Activated gamma-delta T cell treated with Interleukin-2 at 50 U/mL for 16 hours (primary cell): ENCODE measurements at regions not wholly inside any gene's neighbourhood (a gene's known extent, or its start where the extent isn't known, plus 50 kb on each side); places are given as distances from the start of the nearest gene placed in this dataset.
"Not testable (repeated sequence)": the region's sequence is repeated elsewhere in the genome, so short reads cannot be mapped to it uniquely, and the experiment has no call there.

Source experiments
- DNase-seq: peaks from one replicate; pipeline ENCODE4 v3.0.0-alpha.2; 2020

DNA sequence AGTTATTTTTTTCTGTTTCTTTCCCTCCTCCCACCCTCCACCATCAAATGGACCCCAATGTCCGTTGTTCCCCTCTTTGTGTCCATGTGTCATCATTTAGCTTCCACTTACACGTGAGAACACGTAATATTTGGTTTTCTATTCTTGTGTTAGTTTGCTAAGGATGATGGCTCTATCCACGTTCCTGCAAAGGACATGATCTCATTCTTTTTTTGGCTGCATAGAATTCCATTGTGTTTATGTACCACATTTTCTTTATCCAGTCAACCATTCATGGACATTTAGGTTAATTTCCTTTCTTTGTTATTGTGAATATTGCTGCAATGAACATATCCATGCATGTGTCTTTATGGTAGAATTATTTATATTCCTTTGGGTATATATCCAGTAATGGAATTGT, 91.3 kb upstream of the TNP1 start:
- DNase-seq: no peak

DNA sequence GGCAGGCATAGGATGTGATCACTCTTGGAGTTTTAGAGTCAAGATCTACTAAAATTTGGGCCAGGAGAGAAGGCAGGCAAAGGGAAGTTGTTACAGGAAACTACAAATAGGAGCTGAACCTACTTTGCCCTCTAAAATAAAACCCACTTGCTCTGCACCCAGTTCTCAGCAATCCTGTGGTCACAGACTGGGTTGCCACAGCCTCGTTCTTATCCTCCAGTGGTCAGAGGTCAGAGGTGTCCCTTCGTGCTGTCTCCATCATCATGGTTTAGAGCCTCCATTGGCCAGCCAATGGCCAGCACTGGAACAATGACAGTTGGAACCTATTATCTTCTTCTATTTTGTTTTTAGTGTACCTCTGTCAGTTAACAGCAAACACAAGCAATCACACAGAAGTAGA, 90.7 kb upstream of the TNP1 start:
- no peak for DNase-seq

DNA sequence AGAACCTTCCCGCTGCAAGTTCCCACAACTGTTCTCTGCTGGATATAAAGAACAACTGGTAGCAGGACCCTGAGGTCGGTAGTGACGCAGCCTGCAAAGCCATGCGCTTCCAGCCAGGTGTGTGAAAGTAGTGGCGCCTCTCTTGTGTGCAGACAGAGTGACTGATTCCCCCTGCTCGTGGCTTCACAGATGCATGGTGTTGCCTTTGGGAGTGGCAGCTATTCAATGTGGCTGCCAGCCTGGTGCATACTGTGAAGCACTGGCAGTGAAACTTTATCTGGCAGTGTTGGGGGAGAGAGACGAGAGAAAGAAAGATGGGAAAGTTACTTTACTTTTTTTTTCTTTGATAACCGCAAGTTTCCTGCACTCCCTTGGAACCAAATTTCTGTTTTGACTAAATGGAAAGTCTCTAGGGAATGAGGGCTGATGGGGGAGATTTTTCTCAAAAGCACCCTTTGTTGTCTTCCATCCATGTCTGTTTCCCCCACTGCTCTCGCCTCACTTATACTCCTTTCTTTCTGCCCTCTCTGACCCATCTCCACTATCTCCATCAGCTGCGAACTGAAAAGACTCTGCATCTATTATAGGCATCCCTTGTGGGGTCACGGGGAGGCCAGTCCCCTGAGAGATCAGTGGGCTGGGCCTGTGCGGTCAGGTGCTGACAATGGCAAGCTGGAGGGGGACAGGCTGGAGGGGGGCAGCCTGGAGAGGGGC, 90.0 kb upstream of the TNP1 start:
- no peak for DNase-seq

DNA sequence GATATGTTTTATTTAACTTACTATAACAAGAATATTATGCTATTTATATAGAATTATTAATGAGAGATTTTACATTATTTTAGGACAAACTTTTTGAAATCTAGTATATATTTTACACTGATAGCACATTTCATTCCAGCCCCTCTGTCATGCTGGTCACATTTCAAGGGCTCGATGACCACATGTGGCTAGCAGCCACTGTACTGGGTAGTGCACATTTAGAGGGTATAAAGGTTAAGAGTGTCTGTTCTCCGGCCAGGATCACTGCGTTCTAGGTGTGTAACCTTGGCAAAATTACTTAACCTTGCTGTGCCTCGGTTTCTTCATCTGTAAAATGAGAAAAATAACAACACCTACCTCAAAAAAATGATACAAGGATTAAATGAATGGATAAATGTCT, 87.2 kb upstream of the TNP1 start:
- DNase-seq: no peak

DNA sequence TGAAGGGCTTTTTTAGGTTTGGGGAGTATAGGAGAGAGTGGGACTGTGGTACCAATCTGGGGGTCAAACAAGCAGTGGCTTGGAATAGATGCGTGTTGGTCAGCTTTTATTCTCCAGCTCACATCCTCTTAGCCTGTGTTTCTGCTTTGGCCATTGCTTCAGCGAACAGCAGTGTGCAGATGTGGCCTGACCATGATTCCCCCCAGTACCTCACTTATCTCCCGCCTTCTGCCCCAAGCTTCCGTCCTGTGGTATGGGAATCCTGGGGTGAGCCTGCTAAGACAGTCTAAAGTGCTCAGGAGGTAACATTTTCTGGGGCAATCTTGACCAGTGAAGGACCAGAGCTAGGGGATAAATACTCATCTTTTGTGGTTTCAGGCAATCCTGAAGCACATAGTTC, 84.9 kb upstream of the TNP1 start:
- no peak for DNase-seq

DNA sequence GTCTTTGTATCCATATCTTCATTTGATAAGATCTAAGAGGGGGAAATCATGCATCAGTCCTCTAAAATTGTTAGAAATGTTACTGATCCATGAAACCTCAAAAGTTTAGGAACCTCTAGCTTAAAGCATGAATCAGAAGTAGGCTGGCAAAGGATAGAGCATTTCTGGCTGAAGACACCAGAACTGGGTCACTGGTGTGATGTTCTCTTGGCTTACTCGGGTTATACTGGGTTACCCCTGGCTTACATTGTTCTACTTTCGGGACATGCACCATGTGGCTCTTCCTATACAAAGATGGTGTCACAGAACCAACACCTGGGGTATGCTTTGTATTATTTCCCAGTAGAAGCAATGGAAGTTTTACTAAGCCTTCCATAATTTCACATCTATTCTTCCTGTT, 83.2 kb upstream of the TNP1 start:
- no peak for DNase-seq

DNA sequence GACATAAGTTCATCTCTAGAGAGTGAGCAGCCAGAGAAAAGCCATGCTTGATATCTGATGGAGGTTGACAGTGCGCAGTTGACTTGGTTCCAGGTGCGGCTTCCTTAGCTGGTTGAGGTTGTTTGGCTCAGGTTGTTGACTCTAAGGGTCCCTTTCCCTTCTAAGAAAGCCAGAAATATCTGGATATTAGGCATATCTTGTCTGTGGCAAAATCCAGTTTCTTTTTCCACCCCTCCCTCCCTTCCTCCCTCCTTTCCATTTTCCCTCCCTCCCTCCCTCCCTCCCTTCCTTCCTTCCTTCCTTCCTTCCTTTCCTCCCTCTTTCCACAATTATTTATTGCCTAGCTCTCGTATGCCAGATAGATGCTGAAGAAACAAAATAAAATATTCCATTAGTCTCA, 82.6 kb upstream of the TNP1 start:
- DNase-seq: no peak

DNA sequence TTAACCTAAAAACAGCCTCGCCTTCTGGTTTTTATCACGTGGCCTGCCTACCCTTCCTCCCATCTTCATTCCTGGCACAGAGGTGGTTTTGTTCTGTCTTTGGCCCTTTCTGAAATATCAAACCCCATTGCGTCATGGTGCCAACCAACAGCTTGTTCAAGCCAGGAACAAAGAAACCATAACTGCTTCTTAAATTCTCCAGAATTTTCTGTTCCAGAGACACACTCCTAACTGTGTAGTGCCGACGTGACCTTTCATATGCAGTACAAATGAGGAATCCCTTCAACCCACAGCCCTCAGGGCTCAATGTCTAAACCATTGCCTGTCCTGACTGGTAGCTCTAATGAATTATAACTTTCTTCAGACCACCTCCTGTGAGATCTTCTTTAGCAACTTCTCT, 82.2 kb upstream of the TNP1 start:
- DNase-seq: no peak

DNA sequence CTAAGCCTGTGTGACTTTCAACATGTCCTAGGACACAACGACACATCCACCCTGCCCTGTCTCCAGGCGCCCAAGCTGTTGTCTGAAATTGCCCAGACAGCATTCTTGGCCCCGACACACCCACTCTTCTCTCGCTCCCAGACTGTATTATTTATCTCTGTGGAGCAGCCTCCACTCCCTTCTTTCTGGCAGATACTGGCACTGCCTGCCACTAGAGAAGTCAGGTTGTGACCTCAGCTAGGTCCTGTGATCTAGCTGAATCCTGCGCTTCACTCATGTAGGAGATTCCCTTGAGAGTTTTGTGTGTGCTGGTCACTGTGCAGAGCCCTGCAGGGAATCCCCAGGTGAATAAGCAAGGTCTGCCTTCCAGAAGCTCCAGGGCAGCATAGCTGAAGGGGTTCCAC, 77.1 kb upstream of the TNP1 start:
- no peak for DNase-seq

DNA sequence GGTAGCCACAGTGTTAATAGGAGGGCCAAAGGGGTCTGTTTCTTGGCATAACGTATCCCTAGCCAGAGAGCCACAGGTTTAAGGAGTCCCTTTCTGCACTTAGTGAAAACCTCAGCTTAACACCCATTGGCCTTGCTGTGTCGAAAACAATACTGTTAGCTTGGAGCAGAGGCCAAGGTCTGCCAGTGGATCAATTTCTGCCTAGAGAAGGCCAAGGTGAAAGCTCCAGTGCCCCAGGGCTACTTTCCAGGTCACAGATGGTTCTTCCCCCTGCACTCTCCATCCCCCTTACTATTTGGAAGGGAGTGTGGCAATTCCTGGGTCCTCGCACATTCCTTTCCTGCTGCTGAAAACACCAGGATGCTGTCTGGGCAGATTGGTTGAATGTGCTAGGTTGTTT, 74.8 kb upstream of the TNP1 start:
- DNase-seq: no peak

DNA sequence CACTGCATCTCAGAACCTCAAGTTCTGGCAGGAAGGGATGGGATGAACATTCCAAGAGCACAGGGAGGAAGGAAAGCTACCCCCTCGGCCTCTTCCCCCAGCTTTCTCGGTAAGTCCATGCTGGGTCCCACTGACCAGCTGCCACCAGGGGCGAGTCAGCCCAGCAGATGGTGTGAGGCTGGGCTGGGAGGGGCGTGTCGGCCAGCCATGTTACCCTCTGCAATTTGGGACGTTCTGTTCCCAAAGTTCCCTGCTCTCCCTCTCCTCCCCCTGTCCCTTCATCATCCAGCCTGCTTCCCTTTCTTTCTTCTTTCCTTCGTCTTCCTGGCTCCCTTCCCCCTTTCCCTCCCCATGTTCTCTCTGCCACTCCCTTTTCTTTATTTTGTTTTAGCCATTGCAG, 74.3 kb upstream of the TNP1 start:
- no peak for DNase-seq

DNA sequence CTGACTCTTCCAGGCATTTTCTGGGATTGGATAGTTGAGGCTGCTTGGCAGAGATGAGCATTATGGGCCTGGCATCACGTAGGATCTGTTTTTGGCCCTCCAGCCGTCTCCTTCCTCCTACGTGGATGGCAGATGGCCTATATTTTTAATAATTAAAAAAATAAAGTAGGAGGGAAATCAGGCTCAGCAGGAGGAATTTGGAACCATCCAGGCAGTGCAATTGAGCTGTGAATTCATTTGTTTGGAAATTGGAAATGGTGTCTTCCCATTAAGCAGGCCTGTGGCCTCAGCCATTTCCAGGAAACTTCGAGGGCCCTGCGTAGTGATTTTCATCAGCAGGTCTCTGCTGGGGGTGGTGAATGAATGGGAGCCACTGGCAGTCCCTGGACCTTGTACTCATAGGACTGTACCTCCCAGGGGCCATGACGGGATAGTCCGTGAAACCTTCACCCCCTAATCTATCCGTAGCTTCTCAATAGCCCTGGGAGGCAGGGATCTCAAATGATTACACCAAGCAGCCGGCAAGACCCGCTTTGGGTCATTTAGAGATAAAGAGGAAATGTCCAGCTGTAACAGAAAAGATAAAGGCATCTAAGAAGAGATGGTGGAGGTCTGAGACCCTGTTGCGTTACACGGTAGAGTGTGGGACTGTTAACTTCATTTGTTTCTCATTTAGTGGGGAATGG, 73.1 kb upstream of the TNP1 start:
- DNase-seq: no peak

DNA sequence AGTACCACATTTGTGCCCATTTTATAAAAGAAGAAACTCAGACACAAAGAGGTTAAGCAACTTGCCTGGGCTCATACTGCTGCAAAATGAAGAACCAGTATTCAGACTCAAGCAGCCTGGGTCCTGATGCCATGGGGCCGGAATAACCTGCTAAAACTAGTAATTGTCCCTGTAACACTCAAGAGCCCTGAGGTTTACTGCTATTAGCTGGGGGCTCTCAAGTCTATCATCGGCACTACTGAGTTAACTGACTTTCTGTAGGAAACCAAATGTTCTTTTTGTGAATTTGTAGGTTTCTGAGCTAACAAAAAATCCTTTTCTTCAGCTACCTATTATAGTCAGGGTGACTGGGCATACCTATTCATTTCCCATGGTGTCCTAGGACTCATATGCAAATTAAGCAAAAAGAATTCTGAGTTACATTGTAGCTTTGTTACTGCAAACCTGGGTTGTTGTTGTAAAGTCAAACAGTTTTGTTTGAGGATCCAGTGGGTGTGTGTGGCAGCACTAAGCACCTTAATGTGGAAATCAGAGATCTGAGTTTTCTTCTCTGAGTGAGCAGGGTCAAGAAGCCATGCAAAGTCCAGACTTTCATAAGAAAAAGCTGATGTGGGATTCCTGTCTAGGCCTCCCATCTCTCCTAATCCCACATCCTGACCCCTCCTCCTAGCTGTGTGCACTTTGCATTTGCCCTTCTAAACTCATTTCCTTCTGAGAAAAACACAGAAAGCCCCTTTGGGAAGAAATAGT, 72.4 kb upstream of the TNP1 start:
- no peak for DNase-seq

DNA sequence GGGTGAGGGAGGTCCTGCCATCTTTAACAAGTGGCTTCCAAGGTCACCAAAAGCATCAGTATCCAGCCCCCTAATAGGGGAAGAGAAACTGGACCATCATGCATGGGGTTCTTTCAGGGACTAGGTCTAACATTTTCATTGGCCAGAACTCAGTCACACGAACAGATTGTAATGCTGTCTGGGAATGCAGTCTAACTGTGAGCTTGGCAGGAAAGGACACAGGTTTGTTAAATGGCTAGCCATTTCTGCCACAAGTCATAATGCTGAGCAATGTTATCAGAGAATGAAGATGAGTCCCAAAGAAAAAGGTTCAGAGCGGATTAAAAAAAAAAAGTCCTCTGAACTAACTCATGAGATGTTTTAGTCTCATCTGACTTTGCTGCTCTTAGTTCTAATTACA, 70.9 kb upstream of the TNP1 start:
- no peak for DNase-seq

DNA sequence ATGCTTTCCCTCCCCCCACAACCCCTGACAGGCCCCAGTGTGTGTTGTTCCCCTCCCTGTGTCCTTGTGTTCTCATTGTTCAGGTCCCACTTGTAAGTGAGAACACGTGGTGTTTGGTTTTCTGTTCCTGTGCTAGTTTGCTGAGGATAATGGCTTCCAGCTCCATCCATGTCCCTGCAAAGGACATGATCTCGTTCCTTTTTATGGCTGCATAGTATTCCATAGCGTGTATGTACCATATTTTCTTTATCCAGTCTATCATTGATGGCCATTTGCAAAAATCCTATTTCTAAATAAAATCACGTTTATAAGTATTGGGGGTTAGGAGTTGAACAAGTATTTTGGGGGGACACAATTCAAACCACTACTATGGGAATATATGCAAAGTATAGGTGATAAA, 69.5 kb upstream of the TNP1 start:
- not testable (repeated sequence) for DNase-seq

DNA sequence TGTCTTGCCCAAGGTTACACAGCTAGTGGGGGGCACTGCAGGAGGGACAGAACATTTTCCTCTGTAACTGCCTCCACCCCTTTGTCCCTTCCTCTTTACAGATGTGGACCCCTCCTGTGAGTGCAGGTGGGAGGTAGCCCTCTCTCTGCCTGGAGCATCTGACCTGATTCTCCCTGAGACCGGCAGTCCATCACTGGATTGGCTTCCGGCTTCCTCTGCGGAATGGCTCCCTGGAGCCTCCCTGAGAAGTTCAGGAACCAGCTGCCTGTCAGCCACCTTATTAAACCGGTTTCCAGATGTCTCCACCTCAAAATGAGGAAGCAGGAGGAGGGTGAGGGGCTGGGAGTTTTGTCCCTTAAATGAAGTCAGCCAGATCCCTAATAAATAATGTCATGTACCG, 67.3 kb upstream of the TNP1 start:
- no peak for DNase-seq

DNA sequence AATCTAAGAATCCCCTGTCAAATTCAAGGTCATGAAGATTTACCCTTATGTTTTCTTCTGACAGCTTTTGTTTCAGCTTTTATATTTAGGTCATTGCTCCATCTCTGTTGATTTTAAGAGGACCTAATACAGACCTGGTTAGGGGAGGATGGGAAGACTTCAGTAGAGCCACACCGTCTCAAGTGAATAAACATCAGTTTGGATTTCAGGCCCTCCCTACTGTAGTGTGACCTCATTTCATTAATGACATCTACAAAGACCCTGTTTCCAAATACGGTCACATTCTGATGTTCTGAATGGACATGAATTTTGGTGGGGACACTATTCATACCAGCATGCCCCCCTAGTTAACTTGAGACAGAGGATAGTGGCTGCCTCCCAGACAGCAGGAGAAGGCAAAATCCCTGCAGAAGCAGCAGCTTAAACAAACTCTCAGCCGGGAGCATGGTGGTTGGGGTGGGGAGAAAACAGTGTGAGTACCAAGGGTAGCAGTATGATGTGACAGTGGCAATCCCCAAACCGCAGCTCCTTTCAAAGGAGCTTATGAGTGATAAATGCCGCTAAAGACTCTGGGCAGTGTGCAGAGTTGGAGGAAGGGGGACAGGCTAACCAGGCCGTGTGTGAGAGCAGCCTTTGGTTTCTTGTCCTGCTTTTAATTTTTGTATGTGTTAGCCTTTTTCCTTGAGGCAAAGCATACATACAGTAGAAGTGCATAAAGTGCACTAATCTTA, 65.9 kb upstream of the TNP1 start:
- DNase-seq: no peak

DNA sequence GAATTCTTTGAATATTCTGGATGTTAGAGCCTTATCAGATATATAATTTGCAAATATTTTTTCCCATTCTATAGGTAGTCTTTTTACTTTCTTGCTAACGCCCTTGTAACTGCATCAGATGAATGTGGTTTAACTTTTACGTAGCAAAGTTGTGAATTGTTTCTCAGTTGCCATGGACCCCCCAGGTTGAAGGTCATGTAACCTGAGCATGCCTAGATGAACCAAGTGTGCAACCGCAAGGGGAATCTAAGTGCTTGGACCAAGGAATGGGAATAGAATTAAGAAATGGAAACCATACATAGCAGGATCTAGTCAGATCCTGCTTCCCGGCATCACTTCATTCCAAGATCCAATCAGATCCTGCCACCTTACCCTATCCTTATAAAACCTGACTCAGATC, 65.1 kb upstream of the TNP1 start:
- no peak for DNase-seq

DNA sequence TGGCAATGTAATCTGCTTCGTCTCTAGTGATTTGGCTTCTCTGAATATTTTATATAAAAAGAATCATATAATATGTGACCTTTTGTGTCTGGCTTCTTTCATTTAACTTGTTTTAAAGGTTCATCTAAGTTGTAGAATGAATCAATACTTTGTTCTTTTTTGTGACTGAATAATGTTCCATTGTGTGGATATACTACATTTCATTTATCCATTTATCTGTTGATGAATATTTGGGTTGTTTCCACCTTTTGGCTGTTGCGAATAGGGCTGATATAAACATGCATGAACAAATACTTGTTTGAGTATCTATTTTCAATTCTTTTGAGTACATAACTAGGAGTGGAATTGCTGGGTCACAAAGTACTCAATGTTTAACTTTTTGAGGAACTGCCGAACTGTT, 63.8 kb upstream of the TNP1 start:
- DNase-seq: no peak

DNA sequence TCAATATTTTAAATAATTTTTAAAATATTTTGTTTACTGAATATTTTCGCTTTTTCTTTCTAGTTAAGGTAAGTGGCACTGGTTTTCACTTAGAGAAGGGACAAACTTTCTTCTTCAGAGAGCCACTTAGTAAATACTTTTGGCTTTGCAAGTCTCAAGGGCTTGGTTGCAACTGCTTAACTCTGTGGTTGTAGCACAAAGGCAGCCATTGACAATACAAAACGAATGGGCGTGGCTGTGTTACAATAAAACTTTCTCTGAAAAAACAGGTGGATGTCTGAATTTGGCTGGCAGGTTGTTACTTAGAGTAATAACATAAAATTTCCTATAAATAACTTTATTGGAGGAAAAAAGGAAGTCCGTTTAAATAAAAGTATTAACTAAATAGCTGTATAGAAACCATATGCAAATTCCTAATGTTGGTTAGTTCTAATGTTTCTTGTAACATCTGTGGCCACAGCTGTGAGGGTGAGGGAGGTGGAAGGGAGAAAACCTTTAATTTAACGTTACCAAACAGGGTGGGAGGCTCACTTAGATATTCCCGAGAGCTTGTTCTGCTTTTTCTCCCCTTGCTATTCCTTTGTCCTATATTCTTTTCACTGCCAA, 62.4 kb upstream of the TNP1 start:
- no peak for DNase-seq

DNA sequence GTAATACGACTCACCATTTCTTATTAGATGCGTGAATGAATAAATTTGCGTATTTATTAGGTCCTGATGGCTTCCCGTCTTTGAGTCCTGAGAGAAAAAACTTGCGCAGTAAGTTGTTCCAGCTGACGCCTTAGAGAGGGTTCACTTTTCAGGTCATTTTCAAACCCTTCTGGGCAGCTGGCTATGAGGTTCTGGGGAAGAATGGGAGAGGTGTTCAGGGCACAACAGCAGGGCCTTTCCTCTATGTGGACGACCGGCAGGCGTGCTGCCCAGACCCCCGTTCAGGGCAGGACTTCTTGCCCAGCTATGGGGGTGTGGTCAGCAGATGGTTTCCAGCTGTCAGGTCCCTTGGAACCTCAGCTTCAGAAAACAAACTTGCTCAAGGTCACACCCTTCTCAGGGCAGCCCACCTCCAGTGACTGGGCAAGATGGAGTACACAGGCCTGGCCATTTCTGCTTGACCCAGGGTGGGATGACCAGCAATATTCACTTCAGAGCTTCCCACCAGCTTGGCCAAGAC, 61.1 kb upstream of the TNP1 start:
- DNase-seq: no peak

DNA sequence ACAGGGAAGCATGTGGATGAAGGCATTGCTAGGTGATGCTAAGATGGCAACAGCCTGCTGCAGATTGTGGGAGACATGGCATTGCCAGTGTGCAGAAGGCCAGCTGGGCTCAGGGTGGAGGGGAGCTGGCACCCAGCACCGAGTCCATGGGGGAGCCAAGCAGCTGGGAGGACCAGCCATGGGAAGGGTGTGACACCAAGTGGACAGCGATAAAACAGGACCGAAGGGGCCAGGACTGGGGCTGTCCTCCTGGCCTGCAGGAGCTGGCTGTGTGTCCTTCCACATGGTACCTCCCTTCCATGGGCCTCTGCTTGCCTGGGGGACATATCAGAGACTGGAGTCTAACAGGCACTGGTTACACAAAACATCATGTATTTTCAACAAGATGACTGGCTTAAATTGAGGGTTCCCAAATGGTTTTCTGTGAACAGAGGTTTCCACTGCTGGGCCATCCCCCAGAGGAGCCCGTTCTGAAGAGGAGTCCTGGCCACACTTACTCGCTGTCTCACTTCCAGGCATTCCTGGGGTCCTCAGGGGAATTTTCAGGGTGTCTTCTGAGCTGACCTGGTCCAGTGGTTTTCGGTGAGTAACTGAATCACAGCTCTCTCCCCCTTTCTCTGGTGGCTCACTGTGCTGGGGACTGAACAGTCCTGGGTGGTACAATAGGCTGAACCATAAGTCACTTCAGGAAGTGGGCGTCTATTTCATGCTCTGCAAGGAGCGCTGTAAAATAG, 60.4 kb upstream of the TNP1 start:
- DNase-seq: no peak
